Iris pigment epithelial cell (primary cell): ENCODE measurements at regions not wholly inside any gene's neighbourhood (a gene's known extent, or its start where the extent isn't known, plus 50 kb on each side); places are given as distances from the start of the nearest gene placed in this dataset.

Experiments used
- DNase-seq: peaks from one replicate; pipeline ENCODE4 v3.0.0-alpha.2; 2011; ENCODE audit warnings: low read depth

GRCh38 chr18:55047546-55047945, 88.3 kb upstream of the CCDC68 start:
- peak; percentile 68 for DNase-seq

GRCh38 chr18:55041366-55041765, 82.1 kb upstream of the CCDC68 start:
- no peak for DNase-seq

- peak; percentile 47 for DNase-seq
Observed at GRCh38 chr18:55038162-55038561, 78.9 kb upstream of the CCDC68 start.

GRCh38 chr18:55034742-55035141, 75.5 kb upstream of the CCDC68 start:
- DNase-seq = no peak

- DNase-seq = no peak
Observed at GRCh38 chr18:55031979-55032378, 72.7 kb upstream of the CCDC68 start.

GRCh38 chr18:55031576-55031975, 72.3 kb upstream of the CCDC68 start:
- DNase-seq = no peak

- DNase-seq = no peak
Observed at GRCh38 chr18:55031164-55031563, 71.9 kb upstream of the CCDC68 start.

GRCh38 chr18:55024564-55024963, 65.3 kb upstream of the CCDC68 start:
- DNase-seq = no peak

GRCh38 chr18:55018602-55019001, 59.3 kb upstream of the CCDC68 start:
- peak; percentile 85 for DNase-seq

GRCh38 chr18:55014095-55014494, 54.8 kb upstream of the CCDC68 start:
- DNase-seq = no peak

GRCh38 chr18:55013685-55014084, 54.4 kb upstream of the CCDC68 start:
- DNase-seq = no peak

- peak; percentile 78 for DNase-seq
Observed at GRCh38 chr18:55013086-55013485, 53.8 kb upstream of the CCDC68 start.

GRCh38 chr18:55012008-55012407, 52.7 kb upstream of the CCDC68 start:
- peak; percentile 83 for DNase-seq
